ENCODE measurements at regions not wholly inside any gene's neighbourhood (a gene's known extent, or its start where the extent isn't known, plus 50 kb on each side); places are given as distances from the start of the nearest gene placed in this dataset.

DNA sequence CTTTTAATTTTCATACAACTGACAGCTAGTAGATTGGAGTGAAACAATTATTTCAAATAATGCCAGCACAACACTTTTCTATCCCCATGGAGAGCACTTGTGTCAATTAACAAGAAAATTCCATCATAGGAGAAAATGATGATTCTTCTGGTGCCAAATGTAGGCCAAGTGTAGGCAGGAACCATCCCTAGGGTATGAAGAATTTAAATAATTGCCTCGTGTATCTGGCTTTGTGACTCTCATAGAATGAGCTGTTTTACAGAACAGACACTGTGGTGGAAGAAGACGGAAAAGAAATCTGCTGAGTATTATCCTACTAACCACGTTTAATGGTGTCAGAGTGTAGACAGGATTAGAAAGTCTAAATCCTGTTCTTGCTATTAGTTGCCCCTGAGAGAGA lies 1542.2 kb downstream of the LRRC4C start:
- TF ChIP-seq, protein P1, sequence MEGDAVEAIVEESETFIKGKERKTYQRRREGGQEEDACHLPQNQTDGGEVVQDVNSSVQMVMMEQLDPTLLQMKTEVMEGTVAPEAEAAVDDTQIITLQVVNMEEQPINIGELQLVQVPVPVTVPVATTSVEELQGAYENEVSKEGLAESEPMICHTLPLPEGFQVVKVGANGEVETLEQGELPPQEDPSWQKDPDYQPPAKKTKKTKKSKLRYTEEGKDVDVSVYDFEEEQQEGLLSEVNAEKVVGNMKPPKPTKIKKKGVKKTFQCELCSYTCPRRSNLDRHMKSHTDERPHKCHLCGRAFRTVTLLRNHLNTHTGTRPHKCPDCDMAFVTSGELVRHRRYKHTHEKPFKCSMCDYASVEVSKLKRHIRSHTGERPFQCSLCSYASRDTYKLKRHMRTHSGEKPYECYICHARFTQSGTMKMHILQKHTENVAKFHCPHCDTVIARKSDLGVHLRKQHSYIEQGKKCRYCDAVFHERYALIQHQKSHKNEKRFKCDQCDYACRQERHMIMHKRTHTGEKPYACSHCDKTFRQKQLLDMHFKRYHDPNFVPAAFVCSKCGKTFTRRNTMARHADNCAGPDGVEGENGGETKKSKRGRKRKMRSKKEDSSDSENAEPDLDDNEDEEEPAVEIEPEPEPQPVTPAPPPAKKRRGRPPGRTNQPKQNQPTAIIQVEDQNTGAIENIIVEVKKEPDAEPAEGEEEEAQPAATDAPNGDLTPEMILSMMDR (conservative IDR thresholded peaks at IDR 0.05; ENCODE audit: low read length), result no peak
- no peak for TF ChIP-seq EZH2phosphoT487 (IDR thresholded peaks at IDR 0.05; ENCODE audit: borderline replicate concordance, low read depth, low read length)
